Natural killer cell (primary cell): ENCODE measurements at regions not wholly inside any gene's neighbourhood (a gene's known extent, or its start where the extent isn't known, plus 50 kb on each side); places are given as distances from the start of the nearest gene placed in this dataset.
A peak's percentile ranks its signal among the peaks of the same experiment; 100 is the strongest.
"Not testable (repeated sequence)": the region's sequence is repeated elsewhere in the genome, so short reads cannot be mapped to it uniquely, and the experiment has no call there.

Experiments
- ATAC-seq, 3 donors: fragments of 150-1000 bp in 2 of 3; fragments of 200-7000 bp in 1 of 3; cut with Tn5 transposase; 1 replicate in 1 of 3; 2 replicates in 2 of 3; pipeline ENCODE4 v1.10.0; 2021; ENCODE audit warnings: mild to moderate bottlenecking in 2 of 3, moderate library complexity in 2 of 3
- DNase-seq, 2 donors: peaks; one replicate each; pipeline versions ENCODE4 v3.0.0 to v3.0.0-alpha.2; 2013 to 2021; ENCODE audit warnings: mixed read lengths in 1 of 2
- H3K27ac ChIP-seq: one replicate; pipeline ENCODE4 v1.5.1; 2013; ENCODE audit warnings: mild to moderate bottlenecking, low read length
- H3K27me3 ChIP-seq: one replicate; pipeline ENCODE4 v1.6.1; 2013; ENCODE audit warnings: low read length; ENCODE audit not compliant: control insufficient read depth, insufficient read depth
- H3K36me3 ChIP-seq: one replicate; pipeline ENCODE4 v1.6.1; 2013; ENCODE audit warnings: low read length; ENCODE audit not compliant: control insufficient read depth, insufficient read depth
- H3K4me1 ChIP-seq: one replicate; pipeline ENCODE4 v1.6.1; 2013; ENCODE audit warnings: low read length; ENCODE audit not compliant: control insufficient read depth, insufficient read depth
- H3K4me3 ChIP-seq: one replicate; pipeline ENCODE4 v1.5.1; 2013; ENCODE audit warnings: low read length
- H3K9me3 ChIP-seq: one replicate; pipeline ENCODE4 v1.6.1; 2013; ENCODE audit warnings: low read length; ENCODE audit not compliant: control insufficient read depth, insufficient read depth
- H3K27ac Mint-ChIP-seq, 2 donors: one replicate each; pipeline ENCODE4 v1.8.0; 2022; ENCODE audit warnings: mild to moderate bottlenecking in 2 of 2, mixed read lengths in 2 of 2, moderate library complexity in 1 of 2
- H3K27me3 Mint-ChIP-seq, 2 donors: one replicate each; pipeline ENCODE4 v1.8.0; 2022; ENCODE audit warnings: low read depth in 2 of 2, mixed read lengths in 2 of 2
- H3K36me3 Mint-ChIP-seq: one replicate; pipeline ENCODE4 v1.8.0; 2022; ENCODE audit warnings: mixed read lengths
- H3K4me1 Mint-ChIP-seq, 2 donors: one replicate each; pipeline ENCODE4 v1.8.0; 2022; ENCODE audit warnings: mixed read lengths in 2 of 2
- H3K4me3 Mint-ChIP-seq: one replicate; pipeline ENCODE4 v1.8.0; 2022; ENCODE audit warnings: mild to moderate bottlenecking, moderate library complexity, mixed read lengths
- H3K9me3 Mint-ChIP-seq, 2 donors: one replicate each; pipeline ENCODE4 v1.8.0; 2022; ENCODE audit warnings: mixed read lengths in 2 of 2
- CTCF ChIP-seq: fragments of 200-600 bp; IDR thresholded peaks from one replicate; pipeline ENCODE4 v1.8.0; 2022; ENCODE audit warnings: antibody characterized with exemption
- WGBS: methylation state at CpG from one replicate; pipeline ENCODE4 v1.1.7; 2013; ENCODE audit warnings: missing lambda C conversion rate; ENCODE audit not compliant: insufficient coverage; 5-methylcytosine and 5-hydroxymethylcytosine counted together
- intact Hi-C: fragments of 100-400 bp; cut with micrococcal nuclease; formaldehyde crosslinking; loops from one replicate; pipeline ENCODE4 v1.14.2; 2022

- intact Hi-C loops, result no loop called here
- H3K4me3 Mint-ChIP-seq, result no peak overlapping the region
- WGBS, result no CpG with 5 or more reads among the region's 2 CpGs
- DNase-seq (no peak), ATAC-seq (no peak)
- H3K27me3 Mint-ChIP-seq, result no peaks in the 10 kb centered on the region
- Histone ChIP-seq H3K4me1 (peaks cover 6% of the 10 kb centered on the region), H3K27ac (no peak overlapping the region), H3K36me3 (no peaks in the 10 kb centered on the region), H3K27me3 (no peaks in the 10 kb centered on the region), H3K9me3 (peaks cover 4% of the 10 kb centered on the region), H3K4me3 (no peak overlapping the region)
- no peak for TF ChIP-seq CTCF
- no peaks in the 10 kb centered on the region for H3K36me3 Mint-ChIP-seq
- H3K4me1 Mint-ChIP-seq, result peaks cover 12 to 20% of the 10 kb centered on the region in 2 donors
- no peaks in the 10 kb centered on the region for H3K9me3 Mint-ChIP-seq
- H3K27ac Mint-ChIP-seq, result no peak overlapping the region
These were observed 256.3 kb upstream of the DUSP10 start for GRCh38 chr1:221998186-221998612.

GRCh38 chr1:221997012-221997411, 255.1 kb upstream of the DUSP10 start:
- H3K27ac ChIP-seq, H3K27ac Mint-ChIP-seq, DNase-seq, intact Hi-C loops, H3K36me3 ChIP-seq, H3K27me3 Mint-ChIP-seq, H3K4me3 ChIP-seq, H3K4me3 Mint-ChIP-seq, H3K27me3 ChIP-seq, ATAC-seq, H3K9me3 ChIP-seq, H3K9me3 Mint-ChIP-seq: not testable (repeated sequence)
- peaks cover 11% of the 10 kb centered on the region for H3K4me1 ChIP-seq
- Mint-ChIP-seq H3K36me3 (peaks cover 10% of the 10 kb centered on the region), H3K4me1 (peaks cover 20 to 30% of the 10 kb centered on the region in 2 donors)
- WGBS, result 100% methylated on average over 1 of the region's 1 CpG

GRCh38 chr1:221994939-221995338, 253.1 kb upstream of the DUSP10 start:
- Mint-ChIP-seq H3K36me3 (peaks cover 11% of the 10 kb centered on the region), H3K9me3 (peaks cover 3 to 5% of the 10 kb centered on the region in 2 donors), H3K4me1 (peaks cover 28 to 40% of the 10 kb centered on the region in 2 donors), H3K27me3 (no peaks in the 10 kb centered on the region), H3K27ac (no peak overlapping the region), H3K4me3 (no peak overlapping the region)
- ATAC-seq (no peak), DNase-seq (no peak)
- TF ChIP-seq CTCF, result no peak
- Histone ChIP-seq H3K4me1 (peaks cover 17% of the 10 kb centered on the region), H3K4me3 (no peak overlapping the region), H3K27ac (no peak overlapping the region), H3K27me3 (no peaks in the 10 kb centered on the region), H3K9me3 (peaks cover 10% of the 10 kb centered on the region), H3K36me3 (no peaks in the 10 kb centered on the region)
- whole genome bisulfite sequencing, result 92% methylated on average over 4 of the region's 4 CpGs
- intact Hi-C loops, result no loop called here

GRCh38 chr1:221994274-221994698, 252.4 kb upstream of the DUSP10 start:
- Mint-ChIP-seq H3K27ac (no peak overlapping the region), H3K4me3 (no peak overlapping the region), H3K27me3 (peaks cover 0 to 3% of the 10 kb centered on the region in 2 donors), H3K36me3 (peaks cover 11% of the 10 kb centered on the region), H3K9me3 (peaks cover 3 to 5% of the 10 kb centered on the region in 2 donors), H3K4me1 (peaks cover 28 to 40% of the 10 kb centered on the region in 2 donors)
- no peaks in the 10 kb centered on the region for H3K27me3 ChIP-seq
- intact Hi-C loops, result no loop called here
- no peak for DNase-seq
- TF ChIP-seq CTCF, result no peak
- ATAC-seq, result peak in 2 of 3 donors; percentile 16 to 34
- H3K36me3 ChIP-seq, result no peaks in the 10 kb centered on the region
- no peak overlapping the region for H3K4me3 ChIP-seq
- H3K9me3 ChIP-seq, result peaks cover 10% of the 10 kb centered on the region
- peaks cover 17% of the 10 kb centered on the region for H3K4me1 ChIP-seq
- H3K27ac ChIP-seq, result no peak overlapping the region
